ENCODE measurements at regions not wholly inside any gene's neighbourhood (a gene's known extent, or its start where the extent isn't known, plus 50 kb on each side); places are given as distances from the start of the nearest gene placed in this dataset.

- TF ChIP-seq PAX5 (IDR thresholded peaks at IDR 0.05; ENCODE audit: insufficient read depth, low read length, severe bottlenecking) (no peak), POU2F2 (IDR thresholded peaks at IDR 0.05; ENCODE audit: low read depth, low read length) (no peak), POLR2AphosphoS5 (IDR thresholded peaks at IDR 0.05; ENCODE audit: low read depth, low read length) (no peak), TAF1 (IDR thresholded peaks at IDR 0.05; ENCODE audit: low read depth, low read length) (no peak)
- FAIRE-seq (no peak), DNase-seq (ENCODE audit: insufficient read length, low spot score) (no peak)
Observed at GRCh38 chr21:41634858-41635257, 126.9 kb upstream of the TMPRSS2 start.

- no peak for FAIRE-seq
- DNase-seq (ENCODE audit: insufficient read length, low spot score) = no peak
- no peak for TF ChIP-seq SPI1 (IDR thresholded peaks at IDR 0.05; ENCODE audit: low read depth, low read length)
- TF ChIP-seq POLR2AphosphoS5 (IDR thresholded peaks at IDR 0.05; ENCODE audit: low read depth, low read length) = no peak
- TF ChIP-seq TAF1 (IDR thresholded peaks at IDR 0.05; ENCODE audit: low read depth, low read length) = no peak
- no peak for TF ChIP-seq POLR2A (IDR thresholded peaks at IDR 0.05; ENCODE audit: low read depth, low read length)
- TF ChIP-seq POU2F2 (IDR thresholded peaks at IDR 0.05; ENCODE audit: low read depth, low read length) = no peak
- no peak for TF ChIP-seq PAX5 (IDR thresholded peaks at IDR 0.05; ENCODE audit: insufficient read depth, low read length, severe bottlenecking)
Observed at GRCh38 chr21:41634211-41634694, 126.3 kb upstream of the TMPRSS2 start.

GRCh38 chr21:41633627-41634026 is 125.7 kb upstream of the TMPRSS2 start:
- FAIRE-seq = no peak
- TF ChIP-seq SPI1 (IDR thresholded peaks at IDR 0.05; ENCODE audit: low read depth, low read length) (no peak), POLR2A (IDR thresholded peaks at IDR 0.05; ENCODE audit: low read depth, low read length) (no peak), PAX5 (IDR thresholded peaks at IDR 0.05; ENCODE audit: insufficient read depth, low read length, severe bottlenecking) (no peak), POU2F2 (IDR thresholded peaks at IDR 0.05; ENCODE audit: low read depth, low read length) (no peak), TAF1 (IDR thresholded peaks at IDR 0.05; ENCODE audit: low read depth, low read length) (no peak), POLR2AphosphoS5 (IDR thresholded peaks at IDR 0.05; ENCODE audit: low read depth, low read length) (no peak)
- no peak for DNase-seq (ENCODE audit: insufficient read length, low spot score)

DNA sequence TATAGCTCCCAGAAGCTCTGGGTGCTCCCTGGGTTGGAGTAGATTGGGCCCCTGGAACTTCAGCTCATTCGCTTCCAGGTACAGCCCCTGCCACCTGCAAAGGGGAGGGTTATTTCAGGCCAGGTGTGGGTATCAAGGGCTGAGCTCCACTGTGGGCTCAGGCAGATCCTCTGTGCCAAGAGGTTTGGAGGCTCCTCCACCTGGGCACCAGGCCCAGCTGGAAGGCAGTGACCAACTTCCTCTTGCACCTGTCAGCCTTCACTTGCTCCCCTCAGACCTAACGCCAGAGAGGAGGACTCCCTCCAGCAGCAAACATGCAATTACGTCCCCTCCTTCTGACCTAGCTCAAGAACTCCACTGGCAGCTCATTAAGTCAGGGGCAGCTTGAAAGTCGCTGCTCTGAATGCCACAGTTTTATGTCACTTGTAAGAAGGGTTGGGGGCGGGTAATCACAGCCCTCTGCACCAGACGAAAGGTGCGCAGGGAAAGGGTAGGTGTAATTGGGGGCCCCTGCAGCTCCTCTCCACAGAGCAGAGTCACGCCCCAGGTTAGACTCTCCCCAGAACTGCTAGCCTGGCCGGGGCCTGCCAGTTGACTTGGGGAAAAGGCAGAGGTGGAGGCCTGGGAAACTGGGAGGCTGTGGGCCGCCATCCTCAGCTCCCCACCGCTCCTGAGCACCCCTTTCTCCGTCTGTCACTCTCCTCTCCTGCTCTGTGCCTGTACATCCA is 125.0 kb upstream of the TMPRSS2 start:
- TF ChIP-seq POLR2A (IDR thresholded peaks at IDR 0.05; ENCODE audit: low read depth, low read length) = no peak
- no peak for TF ChIP-seq TAF1 (IDR thresholded peaks at IDR 0.05; ENCODE audit: low read depth, low read length)
- TF ChIP-seq POLR2AphosphoS5 (IDR thresholded peaks at IDR 0.05; ENCODE audit: low read depth, low read length) = no peak
- TF ChIP-seq SPI1 (IDR thresholded peaks at IDR 0.05; ENCODE audit: low read depth, low read length) = no peak
- TF ChIP-seq POU2F2 (IDR thresholded peaks at IDR 0.05; ENCODE audit: low read depth, low read length) = no peak
- no peak for TF ChIP-seq PAX5 (IDR thresholded peaks at IDR 0.05; ENCODE audit: insufficient read depth, low read length, severe bottlenecking)
- FAIRE-seq = no peak
- no peak for DNase-seq (ENCODE audit: insufficient read length, low spot score)

DNA sequence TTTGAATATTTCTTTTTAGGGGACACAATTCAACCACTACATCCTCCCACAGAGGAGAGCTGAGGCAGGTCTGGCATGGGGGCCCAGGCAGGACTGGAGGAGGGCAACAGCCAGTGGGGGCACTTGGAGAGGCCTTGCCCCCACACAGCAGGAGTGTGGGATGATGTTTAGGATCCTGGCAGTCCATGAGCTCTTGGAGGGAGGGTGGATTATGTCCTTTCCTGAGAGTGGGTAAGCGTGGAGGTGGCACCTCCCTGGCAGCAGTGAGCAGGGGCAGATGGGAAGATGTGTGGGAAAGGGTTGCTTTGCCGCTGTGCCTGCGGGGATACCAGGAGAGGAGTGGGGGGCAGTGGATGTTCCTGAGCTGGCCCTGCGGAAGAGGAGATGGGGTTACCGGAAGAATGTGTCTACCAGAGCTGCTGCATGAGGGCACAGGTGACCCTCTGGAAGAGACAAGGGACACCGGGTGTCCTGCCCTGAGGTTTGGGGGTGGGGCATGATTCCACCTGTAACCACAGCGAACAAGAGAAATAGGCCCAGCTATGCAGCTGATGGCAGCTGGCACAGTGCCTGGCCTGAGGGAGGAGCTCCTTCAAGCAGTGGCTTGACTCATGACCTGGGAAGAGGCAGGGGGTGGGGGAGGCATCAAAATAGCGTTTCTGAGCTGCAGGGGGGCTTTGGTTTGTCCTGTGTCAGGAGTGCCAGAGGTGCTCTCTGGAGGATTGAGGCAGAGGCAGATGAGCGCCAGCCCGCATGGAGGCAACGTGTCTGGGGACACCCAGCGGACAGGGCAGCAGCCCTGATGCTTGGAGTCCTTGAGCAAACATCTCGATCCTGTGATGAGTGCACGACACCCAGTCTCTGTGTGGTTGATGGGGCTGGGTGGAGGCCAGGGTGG is 123.9 kb upstream of the TMPRSS2 start:
- FAIRE-seq (no peak), DNase-seq (ENCODE audit: insufficient read length, low spot score) (no peak)
- no peak for TF ChIP-seq POU2F2 (IDR thresholded peaks at IDR 0.05; ENCODE audit: low read depth, low read length)
- TF ChIP-seq PAX5 (IDR thresholded peaks at IDR 0.05; ENCODE audit: insufficient read depth, low read length, severe bottlenecking) = no peak
- TF ChIP-seq POLR2AphosphoS5 (IDR thresholded peaks at IDR 0.05; ENCODE audit: low read depth, low read length) = no peak
- no peak for TF ChIP-seq SPI1 (IDR thresholded peaks at IDR 0.05; ENCODE audit: low read depth, low read length)
- no peak for TF ChIP-seq TAF1 (IDR thresholded peaks at IDR 0.05; ENCODE audit: low read depth, low read length)
- no peak for TF ChIP-seq POLR2A (IDR thresholded peaks at IDR 0.05; ENCODE audit: low read depth, low read length)

DNA sequence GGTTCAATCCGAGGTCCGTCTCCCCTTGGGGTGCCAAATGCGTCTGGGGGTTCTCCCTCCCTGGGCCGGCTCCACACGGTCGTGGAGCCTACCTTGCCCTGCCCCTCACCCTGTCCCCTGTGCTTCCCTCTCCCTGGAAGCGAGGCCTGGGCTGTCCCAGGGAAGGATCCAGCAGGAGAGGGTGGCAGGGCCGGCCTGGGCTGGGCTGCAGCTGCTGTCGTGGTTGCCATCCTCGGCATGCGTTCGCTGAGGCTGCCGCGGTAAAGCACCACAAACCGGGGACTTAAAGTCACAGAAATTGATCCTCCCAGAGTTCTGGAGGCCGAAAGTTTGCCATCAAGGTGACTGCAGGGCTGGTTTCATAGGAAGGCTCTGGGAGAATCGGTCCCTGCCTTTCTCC is 123.0 kb upstream of the TMPRSS2 start:
- TF ChIP-seq POLR2AphosphoS5 (IDR thresholded peaks at IDR 0.05; ENCODE audit: low read depth, low read length) (no peak), POU2F2 (IDR thresholded peaks at IDR 0.05; ENCODE audit: low read depth, low read length) (no peak), POLR2A (IDR thresholded peaks at IDR 0.05; ENCODE audit: low read depth, low read length) (no peak), TAF1 (IDR thresholded peaks at IDR 0.05; ENCODE audit: low read depth, low read length) (no peak), SPI1 (IDR thresholded peaks at IDR 0.05; ENCODE audit: low read depth, low read length) (no peak), PAX5 (IDR thresholded peaks at IDR 0.05; ENCODE audit: insufficient read depth, low read length, severe bottlenecking) (no peak)
- FAIRE-seq (no peak), DNase-seq (ENCODE audit: insufficient read length, low spot score) (no peak)

DNA sequence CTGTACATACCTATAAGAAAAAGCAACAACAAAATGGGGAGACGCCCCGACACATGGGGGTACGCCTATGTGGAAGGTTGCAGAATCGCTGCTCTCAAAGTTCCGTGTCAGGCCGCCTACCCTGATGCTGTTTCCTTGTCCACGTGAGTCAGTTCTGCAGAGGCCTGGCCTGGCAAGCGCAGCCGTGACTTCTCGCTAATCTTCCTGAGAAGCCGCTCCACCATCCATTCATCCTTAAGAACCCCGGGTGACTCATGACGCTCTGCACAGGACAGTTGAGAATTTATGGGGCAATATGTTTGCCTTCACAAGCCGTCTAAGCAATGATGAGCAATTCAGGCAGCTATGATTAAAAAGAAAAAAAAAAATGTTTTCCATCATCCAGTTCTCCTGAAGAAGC is 122.3 kb upstream of the TMPRSS2 start:
- no peak for FAIRE-seq
- DNase-seq (ENCODE audit: insufficient read length, low spot score) = no peak
- no peak for TF ChIP-seq POLR2AphosphoS5 (IDR thresholded peaks at IDR 0.05; ENCODE audit: low read depth, low read length)
- no peak for TF ChIP-seq PAX5 (IDR thresholded peaks at IDR 0.05; ENCODE audit: insufficient read depth, low read length, severe bottlenecking)
- no peak for TF ChIP-seq POLR2A (IDR thresholded peaks at IDR 0.05; ENCODE audit: low read depth, low read length)
- TF ChIP-seq SPI1 (IDR thresholded peaks at IDR 0.05; ENCODE audit: low read depth, low read length) = no peak
- no peak for TF ChIP-seq TAF1 (IDR thresholded peaks at IDR 0.05; ENCODE audit: low read depth, low read length)
- no peak for TF ChIP-seq POU2F2 (IDR thresholded peaks at IDR 0.05; ENCODE audit: low read depth, low read length)

GRCh38 chr21:41628256-41628655 is 120.3 kb upstream of the TMPRSS2 start:
- TF ChIP-seq PAX5 (IDR thresholded peaks at IDR 0.05; ENCODE audit: insufficient read depth, low read length, severe bottlenecking) (no peak), POU2F2 (IDR thresholded peaks at IDR 0.05; ENCODE audit: low read depth, low read length) (no peak), SPI1 (IDR thresholded peaks at IDR 0.05; ENCODE audit: low read depth, low read length) (no peak), POLR2A (IDR thresholded peaks at IDR 0.05; ENCODE audit: low read depth, low read length) (no peak), POLR2AphosphoS5 (IDR thresholded peaks at IDR 0.05; ENCODE audit: low read depth, low read length) (no peak), TAF1 (IDR thresholded peaks at IDR 0.05; ENCODE audit: low read depth, low read length) (no peak)
- FAIRE-seq (no peak), DNase-seq (ENCODE audit: insufficient read length, low spot score) (no peak)

DNA sequence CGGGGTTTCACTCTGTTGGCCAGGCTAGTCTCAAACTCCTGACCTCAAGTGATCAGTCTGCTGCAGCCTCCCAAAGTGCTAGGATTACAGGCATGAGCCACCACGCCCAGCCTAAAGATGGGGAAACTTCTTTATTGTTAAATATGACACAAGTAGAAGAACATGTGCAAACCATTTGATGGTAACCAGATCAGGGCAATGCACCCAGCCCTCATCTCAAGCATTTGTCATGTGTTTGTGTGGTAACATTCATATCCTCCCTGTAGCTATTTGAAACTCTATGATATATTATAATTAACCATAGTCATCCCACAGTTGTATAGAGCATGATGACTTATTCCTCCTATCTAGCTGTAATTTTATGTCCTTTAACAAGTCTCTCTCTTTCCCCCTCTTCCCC is 119.5 kb upstream of the TMPRSS2 start:
- no peak for DNase-seq (ENCODE audit: insufficient read length, low spot score)
- TF ChIP-seq TAF1 (IDR thresholded peaks at IDR 0.05; ENCODE audit: low read depth, low read length) = no peak
- TF ChIP-seq POLR2AphosphoS5 (IDR thresholded peaks at IDR 0.05; ENCODE audit: low read depth, low read length) = no peak
- no peak for TF ChIP-seq SPI1 (IDR thresholded peaks at IDR 0.05; ENCODE audit: low read depth, low read length)
- TF ChIP-seq POLR2A (IDR thresholded peaks at IDR 0.05; ENCODE audit: low read depth, low read length) = no peak
- no peak for TF ChIP-seq PAX5 (IDR thresholded peaks at IDR 0.05; ENCODE audit: insufficient read depth, low read length, severe bottlenecking)
- TF ChIP-seq POU2F2 (IDR thresholded peaks at IDR 0.05; ENCODE audit: low read depth, low read length) = no peak
- no peak for FAIRE-seq

All from GM12891 (cell line).